Liver (tissue), 8 donors: ENCODE measurements at regions not wholly inside any gene's neighbourhood (a gene's known extent, or its start where the extent isn't known, plus 50 kb on each side); places are given as distances from the start of the nearest gene placed in this dataset.

Source experiments
- DNase-seq: peaks from one replicate; pipeline ENCODE4 v3.0.0-alpha.2; 2017; ENCODE audit warnings: low spot score
- H3K27ac ChIP-seq, 2 donors: one replicate each; pipeline ENCODE4 v1.7.0; 2013; ENCODE audit warnings: inconsistent platforms in 2 of 2, low read length in 2 of 2, control low read depth in 1 of 2, low read depth in 1 of 2, mild to moderate bottlenecking in 1 of 2
- H3K27me3 ChIP-seq, 4 donors: one replicate each; pipeline versions ENCODE4 v1.6.1 to v1.7.0; 2013; ENCODE audit warnings: low read length in 3 of 4, inconsistent platforms in 1 of 4, mild to moderate bottlenecking in 1 of 4, moderate library complexity in 1 of 4; ENCODE audit not compliant: control insufficient read depth in 4 of 4, insufficient read depth in 4 of 4
- H3K36me3 ChIP-seq, 4 donors: one replicate each; pipeline versions ENCODE4 v1.6.1 to v1.7.0; 2013; ENCODE audit warnings: low read length in 3 of 4, mild to moderate bottlenecking in 3 of 4, low read depth in 1 of 4, moderate library complexity in 1 of 4; ENCODE audit not compliant: control insufficient read depth in 4 of 4, insufficient read depth in 3 of 4
- H3K4me1 ChIP-seq, 4 donors: one replicate each; pipeline versions ENCODE4 v1.6.1 to v1.7.0; 2013; ENCODE audit warnings: low read length in 3 of 4, mild to moderate bottlenecking in 3 of 4, moderate library complexity in 1 of 4; ENCODE audit not compliant: control insufficient read depth in 4 of 4, insufficient read depth in 4 of 4
- H3K4me3 ChIP-seq, 3 donors: one replicate each; pipeline versions ENCODE4 v1.6.1 to v1.7.0; 2013; ENCODE audit warnings: low read length in 3 of 3, control low read depth in 1 of 3, low read depth in 1 of 3, mild to moderate bottlenecking in 1 of 3
- H3K9ac ChIP-seq, 2 donors: one replicate each; pipeline ENCODE4 v1.7.0; 2013; ENCODE audit warnings: low read length in 2 of 2, mild to moderate bottlenecking in 2 of 2, moderate library complexity in 2 of 2, control low read depth in 1 of 2, low read depth in 1 of 2
- H3K9me3 ChIP-seq, 4 donors: one replicate each; pipeline versions ENCODE4 v1.6.1 to v1.7.0; 2013; ENCODE audit warnings: low read length in 3 of 4; ENCODE audit not compliant: control insufficient read depth in 4 of 4
- EGR1 ChIP-seq, 2 donors: IDR thresholded peaks; 2 replicates each; pipeline ENCODE4 v1.6.1; 2016 to 2018; ENCODE audit warnings: antibody characterized with exemption in 2 of 2, low read depth in 2 of 2
- FOXA1 ChIP-seq: IDR thresholded peaks from 2 replicates; pipeline ENCODE4 v1.6.1; 2016; ENCODE audit warnings: antibody characterized with exemption
- FOXA2 ChIP-seq: IDR thresholded peaks from 2 replicates; pipeline ENCODE4 v1.6.1; 2016; ENCODE audit warnings: antibody characterized with exemption
- GABPA ChIP-seq, 2 donors: IDR thresholded peaks in 1 of 2; conservative IDR thresholded peaks in 1 of 2; 2 replicates each; pipeline ENCODE4 v1.6.1; 2016; ENCODE audit warnings: antibody characterized with exemption in 2 of 2, mild to moderate bottlenecking in 1 of 2, moderate library complexity in 1 of 2
- HNF4A ChIP-seq, 2 donors: conservative IDR thresholded peaks; 2 replicates each; pipeline ENCODE4 v1.6.1; 2016; ENCODE audit warnings: antibody characterized with exemption in 2 of 2, mild to moderate bottlenecking in 2 of 2
- JUND ChIP-seq, 2 donors: IDR thresholded peaks; 2 replicates each; pipeline ENCODE4 v1.6.1; 2016; ENCODE audit warnings: antibody characterized with exemption in 2 of 2
- NR2F2 ChIP-seq: IDR thresholded peaks from 2 replicates; pipeline ENCODE4 v1.6.1; 2016; ENCODE audit warnings: antibody characterized with exemption
- RAD21 ChIP-seq, 2 donors: IDR thresholded peaks; 2 replicates each; pipeline ENCODE4 v1.6.1; 2016; ENCODE audit warnings: antibody characterized with exemption in 2 of 2, mild to moderate bottlenecking in 2 of 2
- RXRA ChIP-seq, 2 donors: IDR thresholded peaks; 2 replicates each; pipeline ENCODE4 v1.6.1; 2017 to 2018; ENCODE audit warnings: antibody characterized with exemption in 2 of 2, mild to moderate bottlenecking in 1 of 2
- SP1 ChIP-seq: IDR thresholded peaks from 2 replicates; pipeline ENCODE4 v1.6.1; 2018; ENCODE audit warnings: antibody characterized with exemption, mild to moderate bottlenecking
- YY1 ChIP-seq: IDR thresholded peaks from 2 replicates; pipeline ENCODE4 v1.6.1; 2016; ENCODE audit warnings: antibody characterized with exemption, mild to moderate bottlenecking
- WGBS: extraction: QIAGEN DNeasy Blood & Tissue Kit; methylation state at CpG from one replicate; pipeline ENCODE4 v1.1.7; 2013; 5-methylcytosine and 5-hydroxymethylcytosine counted together
- TF ChIP-seq, protein P1 (sequence below): IDR thresholded peaks from 2 replicates; pipeline ENCODE4 v1.6.1; 2016; ENCODE audit warnings: antibody characterized with exemption
- TF ChIP-seq, protein P2 (sequence below): fragments of 150-350 bp; IDR thresholded peaks from 2 replicates; pipeline ENCODE4 v1.5.1; 2017; ENCODE audit warnings: improper control_type of control experiment, low read depth, low read length; ENCODE audit not compliant: missing input control
- TF ChIP-seq, protein P3 (sequence below): IDR thresholded peaks from 2 replicates; pipeline ENCODE4 v1.6.1; 2016; ENCODE audit warnings: antibody characterized with exemption
- TF ChIP-seq, protein P4 (sequence below): IDR thresholded peaks from 2 replicates; pipeline ENCODE4 v1.6.1; 2016; ENCODE audit warnings: antibody characterized with exemption
- donor health status: healthy.
- donor health status: healthy.
- donor health status: healthy.
- donor health status: healthy.
- donor health status: healthy.

DNA sequence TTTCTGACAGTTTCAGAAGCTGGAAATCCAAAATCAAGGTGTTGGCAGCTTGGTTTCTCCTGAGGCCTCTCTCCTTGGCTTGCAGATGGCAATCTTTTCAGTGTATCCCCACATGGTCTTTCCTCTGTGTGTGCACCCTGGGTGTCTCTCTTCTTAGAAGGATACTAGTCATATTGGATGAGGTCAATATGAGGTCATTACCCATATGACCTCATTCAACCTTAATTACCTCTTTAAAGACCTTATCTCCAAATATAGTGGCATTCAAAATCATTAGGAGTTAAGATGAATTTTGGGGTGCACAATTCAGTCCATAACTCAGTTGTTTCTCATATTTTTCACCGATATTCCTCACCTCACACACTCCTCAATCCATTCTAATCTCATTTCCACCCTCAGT lies 92.4 kb upstream of the TGM3 start:
- H3K27ac ChIP-seq: no peak overlapping the region
- peaks cover 0 to 9% (median 4%) of the 10 kb centered on the region in 4 donors for H3K4me1 ChIP-seq
- H3K27me3 ChIP-seq: no peaks in the 10 kb centered on the region
- TF ChIP-seq RXRA (IDR thresholded peaks at IDR 0.05) (no peak), GABPA (IDR thresholded peaks at IDR 0.05 in 1 of 2, conservative IDR thresholded peaks at IDR 0.05 in 1 of 2) (no peak), SP1 (no peak), NR2F2 (no peak), HNF4A (conservative IDR thresholded peaks at IDR 0.05) (no peak), RAD21 (IDR thresholded peaks at IDR 0.05) (no peak), FOXA2 (no peak), FOXA1 (no peak), EGR1 (IDR thresholded peaks at IDR 0.05; ENCODE audit: low read depth in 2 of 2) (no peak), YY1 (no peak), JUND (IDR thresholded peaks at IDR 0.05) (no peak)
- TF ChIP-seq, protein P1, sequence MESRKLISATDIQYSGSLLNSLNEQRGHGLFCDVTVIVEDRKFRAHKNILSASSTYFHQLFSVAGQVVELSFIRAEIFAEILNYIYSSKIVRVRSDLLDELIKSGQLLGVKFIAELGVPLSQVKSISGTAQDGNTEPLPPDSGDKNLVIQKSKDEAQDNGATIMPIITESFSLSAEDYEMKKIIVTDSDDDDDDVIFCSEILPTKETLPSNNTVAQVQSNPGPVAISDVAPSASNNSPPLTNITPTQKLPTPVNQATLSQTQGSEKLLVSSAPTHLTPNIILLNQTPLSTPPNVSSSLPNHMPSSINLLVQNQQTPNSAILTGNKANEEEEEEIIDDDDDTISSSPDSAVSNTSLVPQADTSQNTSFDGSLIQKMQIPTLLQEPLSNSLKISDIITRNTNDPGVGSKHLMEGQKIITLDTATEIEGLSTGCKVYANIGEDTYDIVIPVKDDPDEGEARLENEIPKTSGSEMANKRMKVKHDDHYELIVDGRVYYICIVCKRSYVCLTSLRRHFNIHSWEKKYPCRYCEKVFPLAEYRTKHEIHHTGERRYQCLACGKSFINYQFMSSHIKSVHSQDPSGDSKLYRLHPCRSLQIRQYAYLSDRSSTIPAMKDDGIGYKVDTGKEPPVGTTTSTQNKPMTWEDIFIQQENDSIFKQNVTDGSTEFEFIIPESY: no peak
- TF ChIP-seq, protein P2, sequence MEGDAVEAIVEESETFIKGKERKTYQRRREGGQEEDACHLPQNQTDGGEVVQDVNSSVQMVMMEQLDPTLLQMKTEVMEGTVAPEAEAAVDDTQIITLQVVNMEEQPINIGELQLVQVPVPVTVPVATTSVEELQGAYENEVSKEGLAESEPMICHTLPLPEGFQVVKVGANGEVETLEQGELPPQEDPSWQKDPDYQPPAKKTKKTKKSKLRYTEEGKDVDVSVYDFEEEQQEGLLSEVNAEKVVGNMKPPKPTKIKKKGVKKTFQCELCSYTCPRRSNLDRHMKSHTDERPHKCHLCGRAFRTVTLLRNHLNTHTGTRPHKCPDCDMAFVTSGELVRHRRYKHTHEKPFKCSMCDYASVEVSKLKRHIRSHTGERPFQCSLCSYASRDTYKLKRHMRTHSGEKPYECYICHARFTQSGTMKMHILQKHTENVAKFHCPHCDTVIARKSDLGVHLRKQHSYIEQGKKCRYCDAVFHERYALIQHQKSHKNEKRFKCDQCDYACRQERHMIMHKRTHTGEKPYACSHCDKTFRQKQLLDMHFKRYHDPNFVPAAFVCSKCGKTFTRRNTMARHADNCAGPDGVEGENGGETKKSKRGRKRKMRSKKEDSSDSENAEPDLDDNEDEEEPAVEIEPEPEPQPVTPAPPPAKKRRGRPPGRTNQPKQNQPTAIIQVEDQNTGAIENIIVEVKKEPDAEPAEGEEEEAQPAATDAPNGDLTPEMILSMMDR: no peak
- TF ChIP-seq, protein P3, sequence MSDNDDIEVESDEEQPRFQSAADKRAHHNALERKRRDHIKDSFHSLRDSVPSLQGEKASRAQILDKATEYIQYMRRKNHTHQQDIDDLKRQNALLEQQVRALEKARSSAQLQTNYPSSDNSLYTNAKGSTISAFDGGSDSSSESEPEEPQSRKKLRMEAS: no peak
- TF ChIP-seq, protein P4, sequence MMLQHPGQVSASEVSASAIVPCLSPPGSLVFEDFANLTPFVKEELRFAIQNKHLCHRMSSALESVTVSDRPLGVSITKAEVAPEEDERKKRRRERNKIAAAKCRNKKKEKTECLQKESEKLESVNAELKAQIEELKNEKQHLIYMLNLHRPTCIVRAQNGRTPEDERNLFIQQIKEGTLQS: no peak
- no peak overlapping the region for H3K9ac ChIP-seq
- no peak for DNase-seq
- H3K36me3 ChIP-seq: no peaks in the 10 kb centered on the region
- WGBS: 83% methylated on average over 1 of the region's 1 CpG
- H3K4me3 ChIP-seq: no peak overlapping the region
- H3K9me3 ChIP-seq: no peaks in the 10 kb centered on the region

DNA sequence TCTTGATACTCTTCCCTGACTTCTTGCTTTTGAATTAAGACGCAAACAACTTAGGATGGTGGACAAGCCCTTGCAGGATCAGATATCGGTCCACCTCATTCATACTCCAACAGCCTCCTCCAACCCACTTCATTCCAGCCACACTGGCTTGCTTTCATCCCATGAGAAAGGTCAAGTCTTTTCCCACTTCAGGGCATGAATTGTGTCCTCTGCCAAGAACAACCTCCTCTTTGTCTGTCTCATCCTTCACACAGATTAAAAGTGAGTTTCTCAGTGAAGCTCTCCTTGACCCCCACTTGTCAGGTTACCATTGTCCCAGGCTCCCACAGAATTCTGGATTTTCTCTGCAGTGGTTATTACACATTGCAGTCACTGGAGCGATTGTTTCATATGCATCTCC lies 91.8 kb upstream of the TGM3 start:
- Histone ChIP-seq H3K27ac (no peak overlapping the region), H3K4me3 (no peak overlapping the region), H3K9me3 (no peaks in the 10 kb centered on the region), H3K27me3 (no peaks in the 10 kb centered on the region), H3K4me1 (peaks cover 0 to 9% (median 4%) of the 10 kb centered on the region in 4 donors), H3K36me3 (no peaks in the 10 kb centered on the region), H3K9ac (no peak overlapping the region)
- 85% methylated on average over 3 of the region's 3 CpGs for WGBS
- TF ChIP-seq FOXA2: no peak
- no peak for TF ChIP-seq HNF4A (conservative IDR thresholded peaks at IDR 0.05)
- TF ChIP-seq, protein P2: no peak
- no peak for TF ChIP-seq SP1
- DNase-seq: no peak
